Gastrocnemius medialis (tissue), 4 donors: ENCODE measurements at regions not wholly inside any gene's neighbourhood (a gene's known extent, or its start where the extent isn't known, plus 50 kb on each side); places are given as distances from the start of the nearest gene placed in this dataset.

Experiments
- ATAC-seq, 2 donors: fragments of 150-250 bp; one replicate each; pipeline ENCODE4 v1.9.1; 2016
- DNase-seq, 2 donors: peaks; one replicate each; pipeline ENCODE4 v3.0.0-alpha.2; 2019
- H3K27ac ChIP-seq, 4 donors: fragments of 200-600 bp; sonication (generic); 1 replicate in 1 of 4; 2 replicates in 3 of 4; pipeline ENCODE4 v1.5.1; 2016 to 2018; ENCODE audit warnings: mild to moderate bottlenecking in 2 of 4, moderate library complexity in 1 of 4
- H3K27me3 ChIP-seq, 3 donors: fragments of 200-600 bp; sonication (generic) in 2 of 3; 1 replicate in 1 of 3; 2 replicates in 2 of 3; pipeline versions ENCODE4 v1.5.1 to v1.6.0; 2016 to 2019; ENCODE audit warnings: mild to moderate bottlenecking in 1 of 3, moderate library complexity in 1 of 3
- H3K36me3 ChIP-seq, 2 donors: fragments of 200-600 bp; sonication (generic) in 1 of 2; one replicate each; pipeline ENCODE4 v1.5.1; 2017 to 2018
- H3K4me1 ChIP-seq, 2 donors: fragments of 200-600 bp; sonication (generic) in 1 of 2; one replicate each; pipeline ENCODE4 v1.5.1; 2016 to 2017; ENCODE audit warnings: mild to moderate bottlenecking in 2 of 2
- H3K4me3 ChIP-seq, 4 donors: fragments of 200-600 bp; sonication (generic) in 3 of 4; 1 replicate in 1 of 4; 2 replicates in 3 of 4; pipeline ENCODE4 v1.5.1; 2016 to 2019; ENCODE audit warnings: mild to moderate bottlenecking in 2 of 4
- H3K9me3 ChIP-seq, 3 donors: fragments of 200-600 bp; sonication (generic) in 2 of 3; 1 replicate in 1 of 3; 2 replicates in 2 of 3; pipeline ENCODE4 v1.5.1; 2016 to 2019
- POLR2A ChIP-seq, 2 donors: fragments of 450-650 bp; IDR thresholded peaks; one replicate each; pipeline ENCODE4 v1.6.1; 2017; ENCODE audit warnings: antibody characterized with exemption in 2 of 2, mild to moderate bottlenecking in 2 of 2, moderate library complexity in 2 of 2
- in situ Hi-C, 4 donors: fragments of 200-750 bp; cut with MboI; loops; one replicate each; pipeline versions ENCODE4 v1.15.0 to v1.8.0; 2017; ENCODE audit warnings: low sequenced_read_pairs in 4 of 4
- intact Hi-C: fragments of 100-400 bp; cut with DNase I; formaldehyde crosslinking; loops from one replicate; pipeline ENCODE4 v1.15.1; 2023; ENCODE audit warnings: low total_unique reads
- TF ChIP-seq, protein P1 (sequence below), 5 experiments: fragments of 450-650 bp in 3 of 5; fragments of 200-600 bp in 2 of 5; sonication (generic) in 2 of 5; IDR thresholded peaks in 4 of 5; conservative IDR thresholded peaks in 1 of 5; 1 replicate in 4 of 5; 2 replicates in 1 of 5; pipeline ENCODE4 v1.5.1; 2016 to 2019; ENCODE audit warnings: antibody characterized with exemption in 5 of 5, mild to moderate bottlenecking in 3 of 5, moderate library complexity in 3 of 5

DNA sequence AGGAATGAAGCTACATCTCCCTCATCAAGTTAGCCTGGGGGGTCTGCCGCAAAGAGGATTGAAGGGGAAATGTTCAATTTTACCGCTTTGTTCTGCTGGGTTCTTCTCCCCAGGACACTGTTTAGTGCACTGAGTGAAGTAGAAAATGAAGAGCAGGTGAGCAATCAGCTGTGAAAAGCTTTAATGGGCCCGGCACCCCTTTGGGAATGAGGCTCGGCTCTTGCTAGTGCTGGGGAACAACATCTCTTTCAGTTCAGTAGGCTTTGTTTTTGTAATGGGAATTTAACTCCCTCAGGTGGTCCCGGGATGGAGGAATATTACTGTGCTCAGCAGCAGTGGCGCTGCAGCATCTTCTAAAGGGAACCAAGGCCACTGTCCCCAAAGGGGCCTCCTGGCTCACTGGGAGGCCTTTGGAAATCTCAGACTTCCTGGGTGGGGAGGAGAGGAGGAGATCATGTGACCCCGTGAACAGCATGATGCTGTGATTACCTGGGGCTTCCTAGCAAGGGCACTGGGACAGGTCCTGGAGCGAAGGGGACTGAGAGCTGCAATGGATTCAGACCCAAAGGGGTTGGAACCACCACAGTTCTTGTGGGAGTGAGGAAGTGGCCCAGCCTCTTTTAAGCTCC lies 85.2 kb upstream of the MAX start:
- Histone ChIP-seq H3K9me3 (no peaks in the 10 kb centered on the region), H3K4me3 (no peak overlapping the region), H3K36me3 (no peaks in the 10 kb centered on the region), H3K4me1 (no peaks in the 10 kb centered on the region), H3K27me3 (no peaks in the 10 kb centered on the region), H3K27ac (no peak overlapping the region)
- in situ Hi-C loops: no loop called here
- ATAC-seq: no peak
- intact Hi-C loops: no loop called here
- no peak for DNase-seq
- no peak for TF ChIP-seq POLR2A (IDR thresholded peaks at IDR 0.05)
- TF ChIP-seq, protein P1, sequence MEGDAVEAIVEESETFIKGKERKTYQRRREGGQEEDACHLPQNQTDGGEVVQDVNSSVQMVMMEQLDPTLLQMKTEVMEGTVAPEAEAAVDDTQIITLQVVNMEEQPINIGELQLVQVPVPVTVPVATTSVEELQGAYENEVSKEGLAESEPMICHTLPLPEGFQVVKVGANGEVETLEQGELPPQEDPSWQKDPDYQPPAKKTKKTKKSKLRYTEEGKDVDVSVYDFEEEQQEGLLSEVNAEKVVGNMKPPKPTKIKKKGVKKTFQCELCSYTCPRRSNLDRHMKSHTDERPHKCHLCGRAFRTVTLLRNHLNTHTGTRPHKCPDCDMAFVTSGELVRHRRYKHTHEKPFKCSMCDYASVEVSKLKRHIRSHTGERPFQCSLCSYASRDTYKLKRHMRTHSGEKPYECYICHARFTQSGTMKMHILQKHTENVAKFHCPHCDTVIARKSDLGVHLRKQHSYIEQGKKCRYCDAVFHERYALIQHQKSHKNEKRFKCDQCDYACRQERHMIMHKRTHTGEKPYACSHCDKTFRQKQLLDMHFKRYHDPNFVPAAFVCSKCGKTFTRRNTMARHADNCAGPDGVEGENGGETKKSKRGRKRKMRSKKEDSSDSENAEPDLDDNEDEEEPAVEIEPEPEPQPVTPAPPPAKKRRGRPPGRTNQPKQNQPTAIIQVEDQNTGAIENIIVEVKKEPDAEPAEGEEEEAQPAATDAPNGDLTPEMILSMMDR (IDR thresholded peaks at IDR 0.05 in 4 of 5, conservative IDR thresholded peaks at IDR 0.05 in 1 of 5): no peak

DNA sequence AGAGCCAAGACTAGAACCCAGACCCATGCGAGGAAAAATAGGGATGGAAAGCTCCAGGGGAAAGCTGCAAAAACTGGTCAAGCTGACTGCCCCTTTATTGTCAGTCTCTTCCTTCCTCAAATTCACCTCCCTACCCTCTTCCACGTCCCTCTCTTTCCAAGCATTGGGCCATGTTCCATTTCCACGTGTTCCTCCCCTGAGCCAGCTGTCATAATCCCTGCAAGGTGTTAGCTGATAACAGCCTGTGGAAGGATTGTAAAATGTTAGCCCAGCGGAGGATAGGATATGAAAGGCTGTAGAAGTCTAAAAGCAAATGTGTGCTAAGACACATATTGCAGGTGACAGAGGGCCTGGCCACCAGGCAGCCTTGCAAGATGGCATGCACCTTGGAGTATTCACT lies 88.0 kb upstream of the MAX start:
- DNase-seq (no peak), ATAC-seq (no peak)
- Histone ChIP-seq H3K9me3 (no peaks in the 10 kb centered on the region), H3K27ac (no peak overlapping the region), H3K4me3 (no peak overlapping the region), H3K36me3 (no peaks in the 10 kb centered on the region), H3K27me3 (no peaks in the 10 kb centered on the region), H3K4me1 (no peaks in the 10 kb centered on the region)
- TF ChIP-seq, protein P1 (IDR thresholded peaks at IDR 0.05 in 4 of 5, conservative IDR thresholded peaks at IDR 0.05 in 1 of 5): no peak
- TF ChIP-seq POLR2A (IDR thresholded peaks at IDR 0.05): no peak
- intact Hi-C loops: no loop called here
- in situ Hi-C loops: no loop called here

DNA sequence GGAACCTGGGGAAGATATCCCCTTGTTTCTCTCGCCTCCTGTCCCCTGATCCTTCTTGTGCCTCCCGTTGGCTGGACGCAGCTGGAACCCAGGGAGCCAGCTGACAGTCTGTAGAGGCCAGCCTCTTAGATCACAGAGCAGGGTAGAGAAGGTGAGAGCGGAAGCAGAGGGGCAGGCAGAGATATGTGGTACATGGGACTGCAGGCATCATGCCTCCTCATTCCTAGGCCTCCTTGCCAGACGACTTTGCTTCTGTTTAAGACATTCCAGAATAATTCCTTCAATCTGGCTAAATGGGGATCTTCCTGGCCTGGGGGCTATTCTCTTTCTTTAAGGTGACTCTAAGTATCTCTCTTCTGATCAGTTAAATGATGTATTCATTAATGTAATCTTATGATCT lies 89.4 kb upstream of the MAX start:
- Histone ChIP-seq H3K27me3 (no peaks in the 10 kb centered on the region), H3K4me1 (no peaks in the 10 kb centered on the region), H3K4me3 (no peak overlapping the region), H3K36me3 (no peaks in the 10 kb centered on the region), H3K9me3 (no peaks in the 10 kb centered on the region), H3K27ac (no peak overlapping the region)
- in situ Hi-C loops: no loop called here
- ATAC-seq (no peak), DNase-seq (no peak)
- intact Hi-C loops: no loop called here
- no peak for TF ChIP-seq POLR2A (IDR thresholded peaks at IDR 0.05)
- TF ChIP-seq, protein P1 (IDR thresholded peaks at IDR 0.05 in 4 of 5, conservative IDR thresholded peaks at IDR 0.05 in 1 of 5): no peak

DNA sequence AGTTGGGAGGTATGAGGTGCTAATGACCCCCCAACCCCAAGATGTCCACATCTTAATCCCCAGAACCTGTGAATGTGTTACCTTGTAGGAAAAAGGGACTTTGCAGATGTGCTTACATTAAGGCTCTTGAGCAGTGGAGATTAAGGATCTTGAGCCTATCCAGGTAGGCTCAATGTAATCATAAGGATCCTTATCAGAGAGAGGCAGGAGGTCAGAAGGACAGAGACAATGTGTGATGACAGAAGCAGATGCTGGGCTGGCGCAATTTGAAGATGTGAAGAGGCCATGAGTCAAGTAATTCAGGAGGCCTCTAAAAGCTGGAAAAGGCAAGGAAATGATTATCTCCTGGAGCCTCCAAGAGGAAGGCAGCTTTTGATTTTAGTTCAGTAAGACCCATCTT lies 90.4 kb upstream of the MAX start:
- no peak overlapping the region for H3K4me3 ChIP-seq
- intact Hi-C loops: no loop called here
- no peak for ATAC-seq
- H3K9me3 ChIP-seq: no peaks in the 10 kb centered on the region
- no peak overlapping the region for H3K27ac ChIP-seq
- no peak for DNase-seq
- H3K4me1 ChIP-seq: no peaks in the 10 kb centered on the region
- H3K36me3 ChIP-seq: no peaks in the 10 kb centered on the region
- no peak for TF ChIP-seq POLR2A (IDR thresholded peaks at IDR 0.05)
- TF ChIP-seq, protein P1 (IDR thresholded peaks at IDR 0.05 in 4 of 5, conservative IDR thresholded peaks at IDR 0.05 in 1 of 5): no peak
- no peaks in the 10 kb centered on the region for H3K27me3 ChIP-seq
- in situ Hi-C loops: no loop called here
